Hindlimb muscle (tissue), 1 donor: ENCODE measurements at regions not wholly inside any gene's neighbourhood (a gene's known extent, or its start where the extent isn't known, plus 50 kb on each side); places are given as distances from the start of the nearest gene placed in this dataset.
"Not testable (repeated sequence)": the region's sequence is repeated elsewhere in the genome, so short reads cannot be mapped to it uniquely, and the experiment has no call there.

Experiments used
- DNase-seq: peaks from one replicate; pipeline ENCODE4 v3.0.0-alpha.2; 2013

DNA sequence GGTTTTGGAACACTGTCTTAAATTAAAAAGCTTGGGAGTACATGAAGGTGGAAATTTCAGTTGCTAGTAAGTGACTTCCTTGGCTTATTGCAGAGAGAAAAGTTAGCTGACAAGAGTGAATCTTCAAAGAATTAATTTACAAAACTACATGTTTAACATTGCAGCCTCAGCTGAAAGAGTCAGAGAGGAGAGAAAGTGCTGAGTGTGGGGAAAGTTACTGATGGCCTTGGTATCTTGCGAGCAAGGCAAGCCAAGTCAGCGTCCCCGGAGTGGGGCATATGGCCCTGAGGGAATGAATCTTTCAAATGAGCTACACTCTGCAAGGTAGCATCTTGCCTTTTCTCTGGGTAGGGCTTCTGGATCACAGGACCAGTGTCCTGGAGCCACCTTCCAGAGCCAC lies 131.3 kb downstream of the LPIN1 start:
- no peak for DNase-seq

DNA sequence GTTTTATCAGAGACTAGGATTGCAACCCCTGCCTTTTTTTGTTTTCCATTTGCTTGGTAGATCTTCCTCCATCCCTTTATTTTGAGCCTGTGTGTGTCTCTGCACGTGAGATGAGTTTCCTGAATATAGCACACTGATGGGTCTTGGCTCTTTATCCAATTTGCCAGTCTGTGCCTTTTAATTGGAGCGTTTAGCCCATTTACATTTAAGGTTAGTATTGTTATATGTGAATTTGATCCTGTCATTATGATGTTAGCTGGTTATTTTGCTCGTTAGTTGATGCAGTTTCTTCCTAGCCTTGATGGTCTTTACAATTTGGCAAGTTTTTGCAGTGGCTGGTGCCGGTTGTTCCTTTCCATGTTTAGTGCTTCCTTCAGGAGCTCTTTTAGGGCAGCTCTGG lies 138.8 kb downstream of the LPIN1 start:
- DNase-seq, result not testable (repeated sequence)

DNA sequence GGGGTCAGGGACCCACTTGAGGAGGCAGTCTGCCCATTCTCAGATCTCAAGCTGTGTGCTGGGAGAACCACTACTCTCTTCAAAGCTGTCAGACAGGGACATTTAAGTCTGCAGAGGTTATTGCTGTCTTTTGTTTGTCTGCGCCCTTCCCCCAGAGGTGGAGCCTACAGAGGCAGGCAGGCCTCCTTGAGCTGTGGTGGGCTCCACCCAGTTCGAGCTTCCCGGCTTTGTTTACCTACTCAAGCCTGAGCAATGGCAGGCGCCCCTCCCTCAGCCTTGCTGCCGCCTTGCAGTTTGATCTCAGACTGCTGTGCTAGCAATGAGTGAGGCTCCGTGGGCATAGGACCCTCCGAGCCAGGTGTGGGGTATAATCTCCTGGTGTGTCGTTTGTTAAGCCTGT lies 140.5 kb downstream of the LPIN1 start:
- DNase-seq, result not testable (repeated sequence)

DNA sequence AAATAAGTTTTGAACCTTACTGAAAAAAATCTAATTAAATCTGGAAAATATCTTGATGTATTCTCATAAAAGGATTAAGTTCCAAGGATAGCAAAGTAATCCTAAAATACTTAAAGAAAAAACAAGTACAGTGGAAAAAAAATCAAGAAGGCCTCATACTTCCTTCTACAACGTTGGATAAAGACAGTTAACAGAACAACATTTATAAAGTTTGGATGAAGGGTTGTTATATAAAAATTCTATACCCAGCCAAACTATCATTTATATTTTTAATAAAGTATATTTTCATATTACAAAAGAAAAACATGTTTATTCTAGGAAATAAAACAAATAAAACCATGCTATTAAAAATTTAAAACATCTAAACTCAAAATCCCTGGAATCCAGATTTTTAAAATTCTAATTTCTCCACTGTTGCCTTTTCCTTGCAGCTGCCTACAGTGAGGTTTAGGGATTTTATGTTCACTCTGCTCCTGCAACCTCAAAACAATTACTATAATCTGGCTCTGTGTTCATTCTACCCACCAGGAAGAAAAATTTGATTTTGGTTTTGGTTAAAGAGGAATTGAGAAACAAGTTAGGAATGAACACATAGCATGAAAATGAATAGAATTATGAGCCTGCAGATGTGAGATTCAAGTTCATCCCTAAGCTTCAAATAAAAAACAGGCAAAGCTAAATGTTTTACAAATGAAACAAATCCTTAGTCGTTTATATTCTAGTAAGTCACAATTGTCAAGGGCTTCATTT lies 142.8 kb downstream of the LPIN1 start:
- DNase-seq, result no peak

DNA sequence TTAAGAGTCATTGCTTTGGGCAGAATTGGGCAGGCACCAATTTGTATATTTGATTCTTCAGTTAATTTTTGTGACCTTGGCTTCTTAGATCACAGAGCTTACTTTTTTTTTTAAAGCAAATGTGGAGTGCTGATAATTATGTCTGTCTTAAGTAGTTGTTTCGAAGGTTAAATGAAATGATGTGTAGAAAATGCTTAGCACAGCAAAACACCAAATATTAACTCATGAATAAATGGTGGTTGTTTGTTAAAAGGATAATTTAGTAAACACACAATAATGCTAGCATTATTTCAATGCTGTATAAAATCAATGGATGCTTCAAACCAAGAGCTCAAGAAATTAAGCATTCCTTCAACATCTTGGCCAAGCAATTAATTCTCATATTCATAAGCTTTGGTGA lies 143.4 kb downstream of the LPIN1 start:
- no peak for DNase-seq

DNA sequence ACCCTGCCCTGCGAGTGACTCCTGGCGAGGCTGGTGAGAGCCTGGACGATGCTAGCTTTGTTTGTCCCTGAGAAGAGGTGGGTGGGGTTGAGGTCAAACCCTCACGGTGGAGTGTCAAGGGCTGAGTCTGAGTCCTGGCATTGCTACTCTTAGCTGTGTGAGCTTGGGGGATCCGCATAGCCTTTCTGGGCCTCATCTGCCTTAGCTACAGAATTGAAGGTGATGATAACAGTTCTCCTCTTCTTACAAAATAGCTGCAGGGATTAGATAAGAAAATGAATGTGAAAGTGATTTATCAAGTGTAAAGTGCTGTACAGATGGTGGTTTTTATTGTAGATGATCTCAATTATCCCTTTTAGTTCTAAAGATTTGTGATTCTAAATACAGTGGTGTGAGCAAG lies 144.6 kb downstream of the LPIN1 start:
- no peak for DNase-seq

DNA sequence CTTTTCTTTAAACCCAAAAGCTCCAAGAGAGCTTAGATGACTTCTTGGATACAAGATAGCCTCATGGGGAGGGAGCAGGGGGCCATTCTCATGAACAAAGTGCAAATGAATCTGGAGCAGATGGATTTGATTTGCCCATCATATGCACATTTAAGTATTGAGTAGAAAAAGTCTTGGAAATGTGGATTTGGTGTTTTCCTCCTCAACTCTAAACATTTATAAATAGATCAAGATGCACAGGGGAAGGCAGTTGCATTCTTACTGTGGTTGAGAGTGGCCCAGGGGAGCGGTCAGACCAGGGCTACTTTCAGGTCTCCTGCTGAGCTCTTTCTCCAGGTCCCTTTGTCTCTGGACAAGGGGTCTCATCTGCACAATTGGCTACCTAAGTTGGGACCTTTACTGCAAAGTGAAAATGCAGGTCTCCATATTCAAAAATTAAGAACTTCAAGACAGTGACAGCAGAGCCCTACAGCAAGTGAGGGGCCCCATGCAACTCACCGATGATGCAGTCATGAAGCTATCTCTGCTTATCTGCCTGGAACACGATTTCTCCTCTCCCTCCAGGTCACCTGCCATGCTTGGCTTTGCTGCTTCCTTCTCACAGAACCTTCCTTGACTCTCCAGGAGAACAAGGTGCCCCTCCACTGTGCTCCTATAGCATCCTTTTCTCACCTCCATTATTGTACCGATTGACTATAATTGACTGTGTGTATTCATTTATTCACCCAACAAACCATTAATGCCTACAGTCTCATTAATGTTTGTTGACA lies 145.4 kb downstream of the LPIN1 start:
- DNase-seq, result no peak

DNA sequence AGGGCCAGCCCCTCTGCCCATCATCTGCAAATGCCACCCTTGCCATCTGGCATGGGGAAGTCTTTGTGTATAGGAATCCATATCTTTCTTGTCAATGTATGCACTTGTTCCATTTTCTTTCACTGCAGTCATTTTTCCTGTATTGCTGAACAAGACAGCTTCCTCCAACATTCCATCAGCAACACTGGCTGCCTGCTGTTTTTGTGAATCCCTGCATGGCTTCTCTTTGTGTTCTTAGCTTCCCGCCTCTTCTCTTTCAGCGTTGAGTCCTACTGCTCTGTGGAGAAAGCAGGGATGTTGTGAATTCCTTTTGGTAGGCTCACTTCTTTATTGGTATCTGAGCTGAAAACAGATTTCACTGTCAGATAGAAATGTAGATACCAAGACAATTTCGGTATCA lies 150.0 kb downstream of the LPIN1 start:
- no peak for DNase-seq

DNA sequence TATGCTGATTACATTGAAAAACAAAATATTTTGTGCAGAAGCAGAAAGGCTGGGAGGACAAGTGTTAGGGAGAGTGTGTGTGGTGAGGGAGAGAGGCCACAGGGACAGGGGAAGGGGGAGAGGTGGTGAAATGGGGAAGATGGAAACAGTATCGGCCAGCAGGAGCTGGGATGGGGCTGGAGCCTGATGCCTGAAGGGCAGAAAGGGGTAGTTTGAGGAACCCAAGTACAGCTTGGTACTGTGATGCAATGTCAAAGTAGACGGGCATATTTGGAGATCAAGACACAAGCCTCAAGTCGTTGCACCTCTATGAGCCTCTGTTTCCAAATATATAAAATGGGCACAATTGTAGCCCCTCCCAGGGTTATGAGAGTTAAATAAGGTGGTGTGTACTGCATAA lies 152.1 kb downstream of the LPIN1 start:
- no peak for DNase-seq

DNA sequence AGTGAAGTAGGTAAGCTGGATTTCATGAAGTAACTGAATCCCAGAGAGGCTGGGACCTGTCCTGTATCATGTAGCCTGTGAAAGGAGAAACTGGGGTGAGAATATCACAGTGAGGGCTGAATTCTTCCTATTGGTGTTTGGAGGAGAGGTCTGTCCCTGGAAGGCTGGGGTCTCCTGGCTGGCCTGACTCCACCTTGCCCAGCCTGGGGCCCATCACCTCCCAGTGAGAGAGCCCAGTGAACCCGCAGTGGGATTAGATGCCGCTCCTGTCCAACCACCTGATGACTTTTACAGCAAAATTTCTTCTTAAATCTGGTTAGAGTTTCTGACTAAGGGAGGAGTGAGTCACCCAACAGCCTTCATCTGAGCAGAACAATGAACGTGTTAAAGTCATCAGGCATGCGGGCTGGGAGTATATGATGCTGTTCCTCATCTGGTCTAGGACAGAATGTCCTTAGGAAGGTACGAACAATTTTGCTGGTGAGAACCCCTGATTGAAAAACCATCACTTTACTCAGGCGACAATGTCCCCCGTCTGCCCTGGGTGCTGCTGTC lies 152.9 kb downstream of the LPIN1 start:
- peak; percentile 12 for DNase-seq

DNA sequence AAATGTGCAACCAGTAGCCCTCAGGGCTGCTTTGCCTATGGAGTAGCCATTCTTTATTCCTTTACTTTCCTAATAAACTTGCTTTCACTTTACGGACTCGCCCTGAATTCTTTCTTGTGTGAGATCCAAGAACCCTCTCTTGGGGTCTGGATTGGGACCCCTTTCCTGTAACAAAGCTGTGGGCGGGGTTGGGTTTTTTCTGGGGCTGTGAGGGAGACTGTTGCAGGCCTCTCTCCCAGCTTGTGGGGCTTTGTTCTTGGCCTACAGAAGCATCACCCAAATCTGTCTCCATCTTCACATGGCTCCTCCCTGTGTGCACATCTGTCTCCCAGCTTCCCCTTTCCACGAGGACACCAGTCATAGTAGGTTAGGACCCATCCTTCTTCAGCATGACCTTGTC lies 154.5 kb downstream of the LPIN1 start:
- DNase-seq, result not testable (repeated sequence)

DNA sequence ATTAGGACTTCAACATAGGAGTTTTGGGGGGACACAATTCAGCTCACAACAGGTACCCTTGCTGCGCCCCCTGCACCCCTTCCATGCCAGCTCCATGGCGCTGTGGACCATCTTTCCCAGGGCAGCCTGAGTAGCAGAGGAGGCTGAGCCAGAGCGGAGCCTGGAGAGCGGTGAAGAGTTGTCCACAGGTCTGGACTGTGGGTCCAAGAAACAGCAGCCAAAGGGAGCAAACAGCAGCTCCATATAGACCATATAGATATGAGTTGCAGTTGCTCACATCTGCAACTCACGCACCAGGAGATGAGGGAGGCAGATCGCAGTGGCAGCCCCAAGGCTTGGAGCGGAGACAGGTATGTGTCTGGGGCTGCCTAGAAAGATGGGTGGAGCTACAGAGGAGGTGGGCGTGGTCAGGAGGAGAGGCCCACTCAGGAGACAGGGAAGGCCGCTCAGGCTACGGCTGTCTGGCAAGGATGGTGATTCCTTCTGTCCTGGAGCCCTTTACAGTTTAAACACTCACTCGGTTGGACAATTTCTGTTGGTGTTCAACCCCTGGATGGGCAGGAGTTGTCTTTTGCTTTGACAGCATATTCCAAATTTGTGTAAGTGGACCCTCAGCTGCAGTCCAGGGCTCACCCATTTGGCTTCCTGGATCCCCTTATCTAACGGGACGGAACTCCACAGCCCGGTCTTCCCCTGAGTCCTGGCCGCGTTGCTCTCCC lies 155.1 kb downstream of the LPIN1 start:
- DNase-seq, result no peak

DNA sequence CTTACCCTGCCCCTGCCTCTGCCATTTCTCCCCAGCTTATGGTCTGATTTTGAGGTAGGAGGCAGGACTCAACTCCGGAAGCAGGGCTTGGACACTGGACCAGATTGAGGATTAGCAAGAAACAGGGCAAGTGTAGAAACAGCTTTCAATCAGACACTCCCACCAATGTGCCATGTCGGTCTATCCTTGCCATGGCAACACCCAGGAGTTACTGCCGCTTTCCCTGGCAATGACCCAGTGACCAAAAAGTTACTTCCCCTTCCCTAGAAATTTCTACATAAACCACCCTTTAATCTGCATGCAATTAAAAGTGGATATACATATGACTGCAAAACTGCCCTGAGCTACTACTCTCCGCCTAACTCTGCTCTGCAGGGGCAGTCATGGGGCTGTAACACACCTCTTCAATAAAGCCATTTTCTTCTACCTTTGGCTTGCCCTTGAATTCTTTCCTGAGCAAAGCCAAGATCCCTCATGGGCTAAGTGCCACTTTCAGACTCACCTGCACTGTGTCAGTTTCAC lies 156.7 kb downstream of the LPIN1 start:
- no peak for DNase-seq

DNA sequence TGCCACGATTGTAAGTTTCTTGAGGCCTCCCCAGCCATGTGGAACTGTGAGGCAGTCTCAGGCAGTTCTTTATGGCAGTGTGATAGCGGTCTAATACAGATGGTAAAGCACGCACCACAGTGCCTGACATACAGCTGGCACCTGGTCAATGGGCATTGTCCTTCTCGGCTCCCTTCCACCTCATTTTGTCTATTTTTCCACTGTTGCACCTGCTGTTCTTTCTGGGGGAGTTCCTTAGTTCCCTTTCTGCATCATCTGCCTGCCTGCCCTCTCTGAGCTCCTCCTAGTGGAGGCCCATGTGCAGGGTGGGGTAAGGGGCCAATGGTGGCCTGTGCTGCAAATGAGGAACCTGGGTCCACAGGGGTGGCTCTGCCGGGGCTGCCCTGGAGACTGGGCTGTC lies 157.6 kb downstream of the LPIN1 start:
- no peak for DNase-seq

DNA sequence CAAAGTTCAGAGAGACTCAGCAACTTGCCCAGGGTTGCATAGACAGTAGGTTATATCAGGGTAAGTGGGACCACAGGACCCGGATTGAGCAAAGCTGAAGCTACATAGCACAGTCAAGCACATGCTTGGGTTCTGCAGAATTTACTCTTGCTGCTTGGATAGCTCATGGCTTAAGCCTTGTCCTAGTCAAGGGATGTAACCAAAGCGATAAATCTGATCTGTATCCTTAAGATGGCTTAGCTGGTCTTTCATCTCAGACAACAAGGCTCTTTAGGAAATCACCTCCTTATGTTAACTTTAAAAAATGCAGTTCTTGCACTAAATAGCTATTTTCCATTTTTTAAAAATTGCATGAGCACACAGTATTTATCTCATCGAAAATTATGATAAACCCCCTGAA lies 158.5 kb downstream of the LPIN1 start:
- DNase-seq, result no peak

DNA sequence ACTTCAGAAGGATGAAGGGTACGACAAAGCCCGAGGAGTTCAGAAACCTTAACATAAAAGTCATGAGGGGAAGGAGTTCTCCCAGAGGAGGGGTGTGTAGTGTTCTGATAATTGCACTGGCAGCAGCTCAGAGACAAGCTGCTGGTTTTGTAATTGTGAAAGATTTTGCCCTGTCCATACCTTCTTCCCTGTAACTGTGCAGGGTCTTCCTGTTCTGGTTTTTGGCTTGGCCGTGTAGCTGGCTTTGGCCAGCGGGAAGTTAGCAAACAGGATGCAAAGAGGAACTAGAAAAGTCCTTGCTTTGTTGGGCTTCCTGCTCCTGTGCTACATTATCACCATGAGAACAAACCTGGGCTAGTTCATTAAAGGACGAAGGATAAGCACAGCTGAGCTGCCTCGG lies 160.8 kb downstream of the LPIN1 start:
- DNase-seq, result no peak

DNA sequence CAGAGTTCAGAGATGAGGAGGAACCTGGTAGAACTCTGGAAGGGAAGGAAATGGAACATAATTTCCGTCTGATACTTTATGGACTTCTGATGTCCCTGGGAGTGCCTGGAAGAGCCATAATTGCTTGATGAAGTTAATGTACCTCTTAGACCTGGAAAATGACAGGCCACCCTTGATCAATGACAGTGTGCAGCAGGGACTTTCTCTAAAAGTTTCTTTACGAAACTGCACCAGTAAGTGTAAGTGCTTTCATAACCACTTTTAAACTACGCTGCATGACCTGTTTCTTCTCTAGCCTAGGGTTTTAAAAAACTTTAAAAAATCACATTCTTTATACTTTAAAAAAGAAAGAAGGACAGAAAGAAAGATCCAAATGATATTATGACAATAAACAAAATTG lies 164.5 kb downstream of the LPIN1 start:
- no peak for DNase-seq

DNA sequence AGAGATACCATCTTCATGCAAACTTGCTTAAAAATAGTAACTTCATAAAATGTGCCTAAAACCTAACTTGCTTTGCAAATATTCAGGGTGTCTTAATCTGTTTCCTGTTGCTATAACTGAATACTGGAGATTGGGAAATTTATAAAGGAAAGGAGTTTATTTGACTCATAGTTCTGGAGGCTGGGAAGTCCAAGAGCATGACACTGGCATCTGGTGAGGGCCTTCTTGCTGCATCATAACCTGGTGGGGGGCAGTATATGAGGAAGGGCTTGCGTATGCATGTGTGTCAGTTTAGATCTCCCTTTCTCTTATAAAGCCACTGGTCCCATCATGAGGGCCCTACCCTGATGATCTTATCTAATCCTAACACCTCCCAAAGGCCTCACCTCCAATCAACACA lies 166.5 kb downstream of the LPIN1 start:
- no peak for DNase-seq

DNA sequence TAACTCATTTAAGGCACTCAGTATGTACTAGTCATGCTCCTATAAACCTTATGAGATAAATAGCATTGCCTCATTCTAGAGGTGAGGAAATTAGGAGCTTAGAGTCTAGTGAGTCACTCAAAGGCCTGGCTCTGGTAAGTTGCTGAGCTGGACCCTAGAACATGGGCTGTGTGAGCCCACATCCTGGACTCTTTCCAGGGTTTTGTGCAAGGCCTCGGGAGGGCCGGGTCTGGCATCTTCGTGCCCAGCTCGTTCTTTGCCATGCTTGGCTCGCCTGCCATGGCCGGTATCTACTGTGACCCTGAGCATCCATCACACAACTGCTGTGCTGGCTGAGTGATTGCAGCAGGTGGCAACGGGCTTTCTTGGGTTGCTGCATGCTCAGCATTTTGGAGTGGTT lies 168.0 kb downstream of the LPIN1 start:
- no peak for DNase-seq

DNA sequence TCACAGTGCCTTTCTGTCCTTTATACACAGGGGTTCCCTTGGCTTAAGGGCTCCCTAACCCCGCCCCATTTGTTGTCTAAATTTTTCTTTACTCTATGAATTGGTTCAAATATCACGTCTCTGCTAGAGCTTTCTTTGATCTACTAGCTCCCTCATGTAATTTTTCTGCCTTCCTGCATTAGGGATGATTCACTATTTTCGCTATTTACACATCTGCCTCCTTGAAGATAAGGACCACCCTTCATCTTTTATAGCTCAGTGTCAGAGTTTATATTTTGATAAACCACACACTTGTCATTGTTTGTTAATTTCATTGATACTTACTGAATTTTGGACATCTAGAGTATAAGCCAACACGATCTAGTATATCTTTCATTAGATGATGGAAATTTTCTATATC lies 169.2 kb downstream of the LPIN1 start:
- DNase-seq, result no peak

DNA sequence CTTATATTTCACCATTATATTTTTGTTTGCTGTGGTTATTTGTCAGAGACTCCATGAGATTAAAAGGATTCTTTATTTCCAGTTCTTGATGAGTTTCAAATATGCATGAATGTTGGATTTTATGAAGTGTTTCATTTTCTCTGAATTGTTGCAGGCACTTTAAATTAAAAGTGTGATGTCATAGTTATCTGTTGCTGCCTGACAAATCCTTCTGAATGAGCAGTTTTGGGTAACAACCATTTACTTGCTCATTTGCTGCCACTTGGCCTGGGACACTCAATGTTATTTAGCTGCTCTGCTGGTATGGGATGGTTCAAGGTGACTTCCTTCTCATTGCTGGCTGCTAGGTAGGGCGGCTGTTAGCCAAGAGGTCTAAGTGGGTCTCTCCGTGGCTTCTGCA lies 173.5 kb downstream of the LPIN1 start:
- DNase-seq, result no peak

DNA sequence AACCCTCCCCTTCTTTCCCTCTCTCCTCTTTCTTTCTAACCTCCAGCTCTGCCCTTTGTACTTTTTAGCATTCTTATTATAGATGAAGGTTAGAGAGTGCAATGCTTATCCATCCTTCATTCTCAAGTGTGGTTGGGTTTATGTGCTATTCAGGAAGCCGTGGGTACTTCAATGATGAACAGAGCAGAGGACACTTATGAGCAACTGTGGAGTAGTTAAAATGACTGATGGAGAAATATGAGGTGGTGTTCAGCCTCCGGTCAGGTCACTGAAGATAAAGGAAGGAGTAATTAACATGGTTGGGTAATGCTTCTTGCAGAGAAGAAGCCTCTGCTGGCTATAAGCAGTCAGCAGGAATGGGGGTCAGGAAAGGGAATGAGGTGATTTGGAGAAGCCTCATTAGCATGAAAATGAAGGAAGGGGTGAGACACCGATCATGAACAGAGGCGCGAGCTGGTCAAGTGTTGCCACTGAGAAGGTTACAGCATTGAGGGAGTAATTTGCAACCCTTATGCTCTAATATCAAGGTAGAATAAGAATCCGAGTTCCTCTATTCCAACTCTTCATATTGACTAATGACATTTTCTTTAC lies 174.7 kb downstream of the LPIN1 start:
- no peak for DNase-seq

DNA sequence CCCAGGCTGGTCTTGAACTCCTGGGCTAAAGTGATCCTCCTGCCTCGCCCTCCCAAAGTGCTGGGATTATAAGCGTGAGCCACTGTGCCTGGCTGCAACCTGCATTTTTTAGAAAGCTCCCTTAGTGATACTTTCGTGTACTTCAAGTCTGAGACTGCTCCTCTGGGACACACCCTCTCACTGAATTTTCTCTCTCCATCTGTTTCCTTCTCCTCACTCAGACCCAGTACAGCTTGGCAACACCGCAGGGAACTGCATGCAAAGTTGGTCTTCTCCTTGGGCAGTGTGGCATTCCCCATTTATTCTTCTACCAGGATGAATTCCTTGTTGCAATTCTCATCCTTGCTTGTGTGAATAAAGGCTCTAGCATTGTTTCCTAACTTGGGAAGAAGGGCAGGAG lies 175.9 kb downstream of the LPIN1 start:
- DNase-seq, result no peak
